ENCODE measurements at regions not wholly inside any gene's neighbourhood (a gene's known extent, or its start where the extent isn't known, plus 50 kb on each side); places are given as distances from the start of the nearest gene placed in this dataset.

DNA sequence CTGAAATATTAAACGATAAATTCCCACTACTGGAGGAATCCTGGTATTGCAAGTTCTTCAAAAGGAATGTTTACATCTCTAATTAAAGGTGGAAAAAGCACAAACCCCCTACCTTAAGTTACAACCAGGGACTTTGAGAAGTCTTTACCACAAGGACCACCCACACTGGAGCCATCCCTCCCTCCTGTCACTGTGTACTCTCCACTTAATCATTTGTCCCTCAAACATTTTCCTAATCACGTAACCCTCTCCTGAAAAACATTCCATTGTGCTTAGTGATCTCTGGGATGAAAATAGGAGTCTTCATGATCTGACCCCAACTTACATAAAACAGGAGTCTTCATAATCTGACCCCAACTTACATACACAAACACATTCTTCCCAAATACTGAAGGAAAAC, 85.7 kb downstream of the SUCLG1 start:
- H3K27me3 Mint-ChIP-seq: peaks cover 4% of the 10 kb centered on the region
- no peaks in the 10 kb centered on the region for H3K36me3 Mint-ChIP-seq
- no peaks in the 10 kb centered on the region for H3K4me1 Mint-ChIP-seq
- no peak overlapping the region for H3K4me3 Mint-ChIP-seq
- no peaks in the 10 kb centered on the region for H3K9me3 Mint-ChIP-seq
- ATAC-seq (ENCODE audit: low read depth): no peak
- DNase-seq: no peak
- H3K27ac Mint-ChIP-seq: no peak overlapping the region
- POLR2A ChIA-PET: no interaction called here

DNA sequence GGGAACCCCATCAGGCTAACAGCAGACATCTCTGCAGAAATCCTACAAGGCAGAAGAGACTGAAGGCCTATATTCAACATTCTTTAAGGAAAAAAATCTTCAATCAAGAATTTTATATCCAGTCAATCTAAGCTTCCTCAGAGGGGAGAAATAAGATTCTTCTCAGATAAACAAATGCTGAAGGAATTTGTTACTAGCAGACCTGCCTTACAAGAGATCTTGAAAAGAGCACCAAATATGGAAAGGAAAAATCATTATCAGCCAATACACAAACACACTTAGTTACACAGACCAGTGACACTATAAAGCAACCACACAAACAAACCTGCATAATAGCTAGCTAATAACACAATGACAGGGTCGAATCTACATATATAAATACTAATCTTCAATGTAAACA, 96.5 kb downstream of the SUCLG1 start:
- POLR2A ChIA-PET: no interaction called here
- Mint-ChIP-seq H3K36me3 (no peaks in the 10 kb centered on the region), H3K27me3 (peaks cover 8% of the 10 kb centered on the region), H3K4me1 (no peaks in the 10 kb centered on the region), H3K9me3 (peaks cover 4% of the 10 kb centered on the region), H3K4me3 (no peak overlapping the region), H3K27ac (no peak overlapping the region)
- DNase-seq: no peak
- ATAC-seq (ENCODE audit: low read depth): no peak

DNA sequence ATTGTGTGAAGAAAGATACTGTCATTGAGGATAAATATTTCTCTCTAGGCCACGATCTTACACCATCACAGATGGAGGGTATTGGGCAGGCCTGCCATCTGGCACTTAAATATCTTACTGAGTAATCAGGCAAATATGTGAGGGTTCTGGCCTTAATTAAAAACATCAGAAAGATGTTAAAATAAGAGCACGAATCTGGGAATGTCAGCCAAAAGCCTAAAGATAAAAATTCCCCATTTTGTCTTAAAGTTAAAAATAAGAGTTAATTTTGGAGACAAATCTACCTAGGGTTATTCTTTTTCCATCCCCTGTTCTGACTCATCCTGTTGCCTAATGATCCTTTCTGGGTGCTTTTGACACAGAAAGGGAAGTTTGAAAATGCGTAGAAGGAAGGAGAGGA, 121.0 kb downstream of the SUCLG1 start:
- no peak overlapping the region for H3K4me3 Mint-ChIP-seq
- no peaks in the 10 kb centered on the region for H3K4me1 Mint-ChIP-seq
- DNase-seq (no peak), ATAC-seq (ENCODE audit: low read depth) (no peak)
- no peak overlapping the region for H3K27ac Mint-ChIP-seq
- peaks cover 13% of the 10 kb centered on the region for H3K27me3 Mint-ChIP-seq
- POLR2A ChIA-PET: no interaction called here
- no peaks in the 10 kb centered on the region for H3K9me3 Mint-ChIP-seq
- no peaks in the 10 kb centered on the region for H3K36me3 Mint-ChIP-seq

DNA sequence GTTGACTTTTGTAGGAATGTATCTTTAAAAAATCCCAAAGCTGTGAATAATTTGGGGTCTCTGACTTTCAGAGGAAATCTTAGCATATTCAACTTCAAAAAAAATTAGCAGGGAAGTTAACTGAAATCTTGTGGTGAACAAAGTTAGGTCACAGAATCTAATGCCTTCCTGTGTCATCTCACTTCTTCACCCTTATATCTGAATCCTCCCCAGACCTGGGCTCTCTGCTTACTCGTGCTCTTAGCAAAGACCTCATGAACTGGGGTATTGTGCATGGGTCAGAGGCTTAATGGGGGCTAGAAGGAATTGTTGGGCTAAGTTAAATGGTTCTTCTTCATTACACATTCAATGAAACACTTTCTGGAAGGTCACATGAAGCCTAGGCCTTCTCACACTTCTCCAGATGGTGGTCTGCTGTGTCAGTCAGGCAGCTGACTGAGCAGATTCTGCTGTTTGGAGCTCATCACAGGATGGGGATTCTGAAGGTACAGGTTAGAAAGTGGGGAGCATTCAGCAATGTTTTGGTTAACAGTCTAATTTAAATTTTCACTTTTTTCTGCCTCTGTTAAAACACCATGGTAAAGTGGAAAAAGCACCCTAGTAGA, 131.3 kb downstream of the SUCLG1 start:
- Mint-ChIP-seq H3K9me3 (no peaks in the 10 kb centered on the region), H3K27me3 (peaks cover 21% of the 10 kb centered on the region), H3K36me3 (no peaks in the 10 kb centered on the region), H3K4me3 (no peak overlapping the region), H3K27ac (no peak overlapping the region), H3K4me1 (no peaks in the 10 kb centered on the region)
- ATAC-seq (ENCODE audit: low read depth) (no peak), DNase-seq (no peak)
- POLR2A ChIA-PET: no interaction called here

DNA sequence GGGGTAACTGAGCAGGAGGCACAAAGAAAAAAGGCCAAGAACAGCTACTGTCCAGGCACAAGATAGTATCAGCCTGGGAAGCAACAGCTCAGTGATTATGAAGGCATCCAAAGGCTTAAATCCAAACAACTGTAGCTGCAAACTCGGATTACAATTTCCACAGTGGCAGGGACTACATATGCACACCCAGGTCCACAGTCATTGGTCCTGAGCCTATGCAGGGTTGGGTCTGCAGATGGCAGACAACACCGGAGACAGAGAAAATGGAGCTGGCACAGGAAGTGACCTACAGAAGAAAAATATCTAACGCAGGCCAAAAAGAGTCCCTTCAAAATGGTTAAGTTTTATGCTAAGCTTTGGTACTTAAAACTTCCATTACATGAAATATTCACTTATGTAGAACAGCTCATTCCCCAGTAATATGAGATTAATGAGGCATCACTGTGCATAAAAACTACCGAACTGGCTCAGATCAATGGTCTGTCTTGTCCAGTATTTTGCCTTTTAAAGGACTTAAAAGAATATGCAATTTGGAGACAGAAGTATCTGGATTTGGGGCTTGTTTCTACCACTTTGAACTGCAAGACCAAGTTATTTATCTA, 132.1 kb downstream of the SUCLG1 start:
- H3K27me3 Mint-ChIP-seq: peaks cover 15% of the 10 kb centered on the region
- no peaks in the 10 kb centered on the region for H3K9me3 Mint-ChIP-seq
- no peaks in the 10 kb centered on the region for H3K36me3 Mint-ChIP-seq
- no peak for DNase-seq
- POLR2A ChIA-PET: no interaction called here
- no peak overlapping the region for H3K4me3 Mint-ChIP-seq
- H3K27ac Mint-ChIP-seq: no peak overlapping the region
- no peak for ATAC-seq (ENCODE audit: low read depth)
- no peaks in the 10 kb centered on the region for H3K4me1 Mint-ChIP-seq

DNA sequence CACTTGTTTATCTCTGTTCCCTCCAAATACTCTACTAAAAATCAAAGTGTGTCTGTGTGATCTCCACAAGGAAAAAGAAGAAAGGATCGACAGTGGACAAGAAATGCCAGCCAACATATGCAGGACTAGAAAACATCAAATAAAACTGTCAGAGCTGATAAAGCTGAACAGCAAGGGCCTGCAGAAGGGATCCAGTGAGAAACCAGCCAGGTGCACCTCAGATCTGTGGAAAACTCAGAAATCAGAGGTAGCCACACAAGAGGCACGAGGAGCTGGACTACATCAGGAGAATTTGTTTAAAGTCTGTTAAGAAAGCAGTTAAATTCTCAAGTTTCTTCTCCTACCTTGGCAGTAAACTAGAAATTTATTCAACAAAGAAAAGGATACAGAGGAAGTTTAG, 135.2 kb downstream of the SUCLG1 start:
- no peak for ATAC-seq (ENCODE audit: low read depth)
- Mint-ChIP-seq H3K9me3 (no peaks in the 10 kb centered on the region), H3K4me1 (no peaks in the 10 kb centered on the region), H3K27me3 (peaks cover 9% of the 10 kb centered on the region), H3K27ac (no peak overlapping the region), H3K4me3 (no peak overlapping the region), H3K36me3 (no peaks in the 10 kb centered on the region)
- POLR2A ChIA-PET: no interaction called here
- no peak for DNase-seq

DNA sequence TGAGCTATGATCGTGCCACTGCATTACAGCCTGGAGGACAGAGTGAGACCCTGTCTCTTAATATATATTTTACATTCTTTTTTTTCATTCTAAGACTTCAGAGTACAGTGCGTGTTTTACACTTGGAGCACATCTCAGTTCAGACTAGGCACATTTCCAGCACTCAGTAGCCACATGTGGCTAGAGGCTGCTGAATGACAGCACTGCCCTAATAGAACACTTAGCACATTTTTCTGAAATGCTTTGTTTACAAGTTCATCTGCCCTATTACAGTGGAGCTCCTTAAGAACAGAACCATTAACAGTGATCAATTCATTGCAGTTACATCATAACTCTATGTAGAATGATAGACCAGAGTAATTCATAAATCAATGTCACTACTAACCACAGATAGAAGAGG, 138.1 kb downstream of the SUCLG1 start:
- no peak for ATAC-seq (ENCODE audit: low read depth)
- no peaks in the 10 kb centered on the region for H3K9me3 Mint-ChIP-seq
- POLR2A ChIA-PET: no interaction called here
- no peak overlapping the region for H3K27ac Mint-ChIP-seq
- no peak overlapping the region for H3K4me3 Mint-ChIP-seq
- no peaks in the 10 kb centered on the region for H3K4me1 Mint-ChIP-seq
- H3K36me3 Mint-ChIP-seq: no peaks in the 10 kb centered on the region
- no peak for DNase-seq
- peaks cover 13% of the 10 kb centered on the region for H3K27me3 Mint-ChIP-seq

DNA sequence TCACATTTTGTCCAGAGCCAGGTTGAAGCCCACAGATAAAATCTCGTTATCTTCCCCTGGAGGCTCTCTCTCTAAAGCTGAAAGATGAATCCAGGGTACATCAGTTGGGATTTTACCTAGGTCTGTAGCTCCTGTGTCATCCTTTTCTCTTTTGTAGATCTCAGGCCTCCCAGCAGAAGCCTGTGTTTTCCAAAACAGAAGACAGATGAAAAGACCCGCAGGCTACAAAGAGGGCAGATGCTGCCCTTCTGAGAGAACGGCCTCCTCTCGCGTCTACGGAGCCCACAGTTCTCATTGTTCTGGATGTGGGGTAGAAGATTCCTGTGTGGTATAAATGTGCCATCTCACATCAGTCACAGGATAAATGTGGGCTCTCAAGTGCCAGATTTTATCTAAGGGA, 139.5 kb downstream of the SUCLG1 start:
- POLR2A ChIA-PET: no interaction called here
- Mint-ChIP-seq H3K27me3 (peaks cover 10% of the 10 kb centered on the region), H3K36me3 (no peaks in the 10 kb centered on the region), H3K27ac (no peak overlapping the region), H3K4me3 (no peak overlapping the region), H3K4me1 (peaks cover 2% of the 10 kb centered on the region), H3K9me3 (no peaks in the 10 kb centered on the region)
- ATAC-seq (ENCODE audit: low read depth): no peak
- no peak for DNase-seq

DNA sequence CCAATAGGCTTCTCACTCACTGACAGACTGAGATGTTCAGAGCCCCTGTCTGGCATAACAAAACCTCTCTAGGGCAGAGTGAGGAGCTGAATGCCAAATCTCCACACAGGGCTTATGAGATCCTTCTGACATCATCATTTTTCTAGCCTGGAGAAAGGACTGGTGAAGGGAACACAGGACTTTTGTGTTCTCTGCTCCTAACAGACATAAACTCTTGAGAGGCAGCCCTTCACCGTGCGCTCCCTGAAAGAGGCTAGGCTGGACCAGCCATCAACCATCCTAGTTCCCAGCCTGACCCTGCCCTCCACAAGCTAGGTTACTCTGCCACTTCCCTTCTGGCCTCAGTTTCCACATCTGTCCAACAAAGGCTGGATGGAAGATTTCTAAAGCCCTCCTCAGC, 141.9 kb downstream of the SUCLG1 start:
- no peaks in the 10 kb centered on the region for H3K36me3 Mint-ChIP-seq
- DNase-seq: no peak
- H3K27me3 Mint-ChIP-seq: peaks cover 12% of the 10 kb centered on the region
- POLR2A ChIA-PET: no interaction called here
- H3K27ac Mint-ChIP-seq: no peak overlapping the region
- H3K4me1 Mint-ChIP-seq: peaks cover 2% of the 10 kb centered on the region
- H3K4me3 Mint-ChIP-seq: no peak overlapping the region
- ATAC-seq (ENCODE audit: low read depth): no peak
- H3K9me3 Mint-ChIP-seq: no peaks in the 10 kb centered on the region

DNA sequence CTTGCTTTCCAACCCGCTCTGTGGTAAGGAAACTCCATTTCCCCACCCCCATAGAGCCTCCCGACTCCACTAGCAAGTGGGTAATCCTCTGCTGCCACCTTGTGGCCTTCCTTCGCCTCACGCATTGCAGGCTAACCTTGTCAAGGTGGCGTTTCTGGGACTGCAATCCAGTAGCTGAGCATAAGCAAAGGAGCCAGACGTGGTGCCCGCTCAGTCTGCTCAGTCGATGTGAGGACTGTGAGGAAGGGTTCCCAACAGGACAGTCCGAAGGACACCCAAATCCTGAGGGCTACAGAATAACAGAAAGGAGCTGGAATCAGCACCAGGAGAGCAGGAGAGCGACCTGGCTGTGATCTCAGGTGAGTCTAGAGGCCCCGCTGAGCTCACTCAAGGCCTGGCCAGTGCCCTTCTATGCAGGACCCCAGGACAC, 144.2 kb downstream of the SUCLG1 start:
- no peaks in the 10 kb centered on the region for H3K36me3 Mint-ChIP-seq
- DNase-seq (peak; percentile 71), ATAC-seq (ENCODE audit: low read depth) (peak; percentile 82)
- H3K4me3 Mint-ChIP-seq: no peak overlapping the region
- no peaks in the 10 kb centered on the region for H3K9me3 Mint-ChIP-seq
- POLR2A ChIA-PET: no interaction called here
- peaks cover 15% of the 10 kb centered on the region for H3K27me3 Mint-ChIP-seq
- H3K27ac Mint-ChIP-seq: no peak overlapping the region
- H3K4me1 Mint-ChIP-seq: peaks cover 2% of the 10 kb centered on the region

DNA sequence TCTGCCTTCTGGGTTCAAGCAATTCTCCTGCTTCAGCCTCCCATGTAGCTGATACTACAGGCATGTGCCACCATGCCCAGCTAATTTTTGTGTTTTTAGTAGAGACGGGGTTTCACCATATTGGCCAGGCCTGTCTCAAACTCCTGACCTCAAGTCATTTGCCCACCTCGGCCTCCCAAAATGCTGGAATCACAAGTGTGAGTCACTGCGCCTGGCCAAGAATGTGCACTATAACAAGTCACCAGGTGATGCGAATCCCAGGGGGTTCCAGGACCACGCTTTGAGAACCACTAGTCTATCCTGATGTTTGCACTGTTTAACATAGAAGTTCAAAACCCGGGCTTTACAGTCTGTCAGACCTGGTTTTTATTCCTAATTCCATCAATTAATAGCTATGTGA, 144.8 kb downstream of the SUCLG1 start:
- Mint-ChIP-seq H3K27ac (no peak overlapping the region), H3K4me3 (no peak overlapping the region), H3K36me3 (no peaks in the 10 kb centered on the region), H3K4me1 (peaks cover 2% of the 10 kb centered on the region), H3K9me3 (no peaks in the 10 kb centered on the region), H3K27me3 (peaks cover 13% of the 10 kb centered on the region)
- ATAC-seq (ENCODE audit: low read depth) (no peak), DNase-seq (no peak)
- POLR2A ChIA-PET: no interaction called here

DNA sequence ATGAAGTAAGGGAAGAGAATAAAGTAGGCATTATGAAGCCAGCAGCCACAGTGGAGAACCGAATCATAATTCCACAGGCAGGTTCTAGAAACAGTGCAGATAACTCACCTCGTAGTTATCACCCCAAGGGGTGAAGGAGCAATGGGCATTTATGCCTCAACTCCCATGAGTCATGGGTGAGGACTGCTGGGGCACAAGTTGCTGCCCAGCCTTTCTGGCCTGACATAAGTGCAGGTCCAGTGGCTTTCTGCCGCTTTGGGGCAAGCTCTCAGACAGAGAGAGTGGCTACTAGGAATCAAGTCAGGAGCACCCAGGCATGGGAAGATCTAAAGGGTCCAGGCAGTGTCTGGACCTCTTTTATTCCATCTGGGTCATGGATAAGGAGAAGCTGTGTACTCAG, 149.8 kb downstream of the SUCLG1 start:
- Mint-ChIP-seq H3K9me3 (peaks cover 1% of the 10 kb centered on the region), H3K27ac (no peak overlapping the region), H3K4me1 (no peaks in the 10 kb centered on the region), H3K36me3 (no peaks in the 10 kb centered on the region), H3K4me3 (no peak overlapping the region), H3K27me3 (peaks cover 12% of the 10 kb centered on the region)
- POLR2A ChIA-PET: no interaction called here
- no peak for DNase-seq
- no peak for ATAC-seq (ENCODE audit: low read depth)

DNA sequence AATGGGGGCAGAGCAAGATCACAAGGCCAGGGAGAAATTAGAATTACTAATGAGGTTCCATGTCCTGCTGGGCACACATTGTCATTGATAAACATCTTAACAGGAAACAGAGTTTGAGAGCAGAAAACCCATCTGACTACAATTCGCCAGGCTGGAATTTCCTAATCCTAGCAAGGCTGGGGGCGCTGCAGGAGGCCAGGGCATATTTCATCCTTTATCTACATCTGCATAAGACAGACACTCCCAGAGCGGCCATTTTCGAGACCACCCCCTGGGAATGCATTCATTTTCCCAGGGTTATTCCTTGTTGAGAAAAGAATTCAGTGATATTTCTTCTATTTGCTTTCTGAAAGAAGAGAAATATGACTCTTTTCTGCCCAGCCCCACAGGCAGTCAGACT, 152.7 kb downstream of the SUCLG1 start:
- Mint-ChIP-seq H3K36me3 (no peaks in the 10 kb centered on the region), H3K4me3 (no peak overlapping the region), H3K27me3 (peaks cover 7% of the 10 kb centered on the region), H3K27ac (no peak overlapping the region), H3K9me3 (peaks cover 1% of the 10 kb centered on the region), H3K4me1 (no peaks in the 10 kb centered on the region)
- no peak for ATAC-seq (ENCODE audit: low read depth)
- no peak for DNase-seq
- POLR2A ChIA-PET: no interaction called here

DNA sequence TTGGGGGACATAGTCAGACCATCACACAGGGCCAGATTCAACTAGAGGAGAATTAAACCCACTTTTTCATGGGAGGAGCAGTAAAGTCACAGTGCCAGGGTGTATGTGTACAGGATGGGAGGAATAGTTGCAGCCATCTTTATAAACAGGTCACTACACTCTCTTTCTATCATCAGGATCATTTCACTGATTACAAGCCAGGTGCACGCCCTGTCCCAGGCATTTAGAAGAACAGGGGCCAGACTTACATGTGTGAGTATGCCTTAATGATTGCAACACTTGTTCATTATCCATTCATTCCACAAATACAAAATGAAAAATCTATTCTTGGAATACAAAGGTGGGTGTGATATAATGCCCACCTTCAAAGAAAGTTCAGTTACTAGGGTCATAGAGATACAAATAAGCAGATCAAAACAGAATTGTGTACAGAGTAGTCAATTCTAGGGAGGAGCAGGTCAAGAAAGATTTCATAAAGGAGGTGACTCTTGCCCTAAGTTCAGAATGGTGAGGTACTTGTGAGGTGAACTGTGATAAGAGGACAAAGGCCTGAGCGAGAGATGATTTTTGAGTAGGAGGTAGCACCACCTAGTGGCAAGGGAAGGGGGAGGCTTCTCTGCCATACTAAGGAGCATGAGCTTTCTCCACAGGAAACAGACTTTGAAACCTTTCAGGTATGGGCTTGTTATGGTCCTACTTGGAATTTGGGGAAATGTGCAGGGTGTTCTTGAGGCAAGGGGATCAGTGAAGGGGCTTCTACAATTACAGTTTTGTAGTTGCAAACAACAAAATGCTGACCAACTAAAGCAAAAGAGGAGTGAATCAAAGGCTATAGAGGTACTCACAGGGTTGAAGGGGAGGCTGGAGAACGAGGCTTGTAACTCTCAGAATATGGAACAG, 156.3 kb downstream of the SUCLG1 start:
- no peak for DNase-seq
- H3K36me3 Mint-ChIP-seq: no peaks in the 10 kb centered on the region
- no peak overlapping the region for H3K4me3 Mint-ChIP-seq
- peaks cover 1% of the 10 kb centered on the region for H3K9me3 Mint-ChIP-seq
- H3K27me3 Mint-ChIP-seq: peaks cover 3% of the 10 kb centered on the region
- H3K27ac Mint-ChIP-seq: no peak overlapping the region
- POLR2A ChIA-PET: no interaction called here
- peak; percentile 72 for ATAC-seq (ENCODE audit: low read depth)
- no peaks in the 10 kb centered on the region for H3K4me1 Mint-ChIP-seq

Measured in activated naive CD8-positive, alpha-beta T cell treated with anti-CD3 and anti-CD28 coated beads, Interleukin-2, amount 10 ng/mL, durations not matched to agents 7 days and 5 days (primary cell).